NCI-H2196 treated with DMSO at 0.1 percent for 48 hours (cell line): ENCODE measurements at regions not wholly inside any gene's neighbourhood (a gene's known extent, or its start where the extent isn't known, plus 50 kb on each side); places are given as distances from the start of the nearest gene placed in this dataset.

Experiments used
- DNase-seq: peaks from one replicate; lab custom pipeline; 2025; ENCODE audit not compliant: unreplicated experiment; lab: John Stamatoyannopoulos, UW

- DNase-seq = no peak
These were observed 56.0 kb downstream of the BOD1L2 start for GRCh38 chr18:57202881-57203280.

- no peak for DNase-seq
These were observed 58.8 kb downstream of the BOD1L2 start for GRCh38 chr18:57205641-57206040.

GRCh38 chr18:57207124-57207916 lies 60.4 kb downstream of the BOD1L2 start:
- no peak for DNase-seq

GRCh38 chr18:57208047-57208446 lies 61.2 kb downstream of the BOD1L2 start:
- DNase-seq = no peak

- DNase-seq = no peak
These were observed 62.8 kb downstream of the BOD1L2 start for GRCh38 chr18:57209713-57210106.

GRCh38 chr18:57210107-57210715 lies 63.3 kb downstream of the BOD1L2 start:
- peak; percentile 5 for DNase-seq

GRCh38 chr18:57210716-57211411 lies 64.0 kb downstream of the BOD1L2 start:
- DNase-seq = no peak

- DNase-seq = no peak
These were observed 64.5 kb downstream of the BOD1L2 start for GRCh38 chr18:57211412-57211750.

GRCh38 chr18:57211776-57212175 lies 64.9 kb downstream of the BOD1L2 start:
- DNase-seq = no peak

- no peak for DNase-seq
These were observed 65.8 kb downstream of the BOD1L2 start for GRCh38 chr18:57212678-57213077.

- no peak for DNase-seq
These were observed 68.1 kb downstream of the BOD1L2 start for GRCh38 chr18:57214976-57215375.

GRCh38 chr18:57218281-57218680 lies 71.4 kb downstream of the BOD1L2 start:
- no peak for DNase-seq

- DNase-seq = no peak
These were observed 73.1 kb downstream of the BOD1L2 start for GRCh38 chr18:57219964-57220363.

- DNase-seq = no peak
These were observed 73.6 kb downstream of the BOD1L2 start for GRCh38 chr18:57220480-57220879.

- DNase-seq = no peak
These were observed 74.1 kb downstream of the BOD1L2 start for GRCh38 chr18:57220930-57221483.

- no peak for DNase-seq
These were observed 76.4 kb downstream of the BOD1L2 start for GRCh38 chr18:57223144-57223870.

GRCh38 chr18:57230861-57231585 lies 84.1 kb downstream of the BOD1L2 start:
- DNase-seq = no peak

- no peak for DNase-seq
These were observed 85.0 kb downstream of the BOD1L2 start for GRCh38 chr18:57231864-57232263.

- DNase-seq = no peak
These were observed 87.5 kb downstream of the BOD1L2 start for GRCh38 chr18:57234346-57234745.

- DNase-seq = no peak
These were observed 95.0 kb downstream of the BOD1L2 start for GRCh38 chr18:57241869-57242268.

- DNase-seq = no peak
These were observed 95.4 kb downstream of the BOD1L2 start for GRCh38 chr18:57242285-57242684.
